ENCODE measurements at regions not wholly inside any gene's neighbourhood (a gene's known extent, or its start where the extent isn't known, plus 50 kb on each side); places are given as distances from the start of the nearest gene placed in this dataset.

- TF ChIP-seq CTCF (IDR thresholded peaks at IDR 0.05; ENCODE audit: insufficient read depth, low read length): no peak
- no peak for DNase-seq (ENCODE audit: low read depth)
- H3K4me3 ChIP-seq (ENCODE audit: low read depth, low read length): no peak overlapping the region
These were observed 50.3 kb upstream of the FNDC1 start for GRCh38 chr6:159118924-159119323.

- no peak for DNase-seq (ENCODE audit: low read depth)
- no peak for TF ChIP-seq CTCF (IDR thresholded peaks at IDR 0.05; ENCODE audit: insufficient read depth, low read length)
These were observed 51.6 kb upstream of the FNDC1 start for GRCh38 chr6:159117563-159117962.

DNA sequence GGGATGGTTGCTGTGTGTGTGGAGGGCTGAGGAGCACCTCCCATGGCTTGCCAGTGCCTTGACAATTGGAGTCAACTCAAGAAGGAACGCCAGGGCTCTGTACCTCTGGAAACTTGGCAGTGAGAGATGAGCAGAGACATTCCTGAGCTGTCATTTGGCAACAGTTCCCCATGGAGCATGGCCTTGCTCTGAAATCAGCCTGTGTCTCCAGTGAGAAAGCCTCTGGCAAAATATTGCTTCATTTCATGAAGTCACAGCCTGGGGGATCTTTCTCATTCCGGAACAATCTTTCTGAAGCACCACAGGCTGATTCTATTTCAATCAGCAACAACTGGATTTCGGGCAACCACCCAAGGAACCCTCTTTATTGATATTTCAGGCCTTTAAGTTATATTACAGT is 52.2 kb upstream of the FNDC1 start:
- peak; percentile 24 for DNase-seq (ENCODE audit: low read depth)
- H3K4me3 ChIP-seq (ENCODE audit: low read depth, low read length): no peak overlapping the region
- no peak for TF ChIP-seq CTCF (IDR thresholded peaks at IDR 0.05; ENCODE audit: insufficient read depth, low read length)

More at GRCh38 chr6:159117563-159117962, 51.6 kb upstream of the FNDC1 start:
- H3K4me3 ChIP-seq (ENCODE audit: low read depth, low read length): no peak overlapping the region

- no peak for TF ChIP-seq CTCF (IDR thresholded peaks at IDR 0.05; ENCODE audit: insufficient read depth, low read length)
- H3K4me3 ChIP-seq (ENCODE audit: low read depth, low read length): no peak overlapping the region
- no peak for DNase-seq (ENCODE audit: low read depth)
These were observed 52.9 kb upstream of the FNDC1 start for GRCh38 chr6:159116343-159116742.

DNA sequence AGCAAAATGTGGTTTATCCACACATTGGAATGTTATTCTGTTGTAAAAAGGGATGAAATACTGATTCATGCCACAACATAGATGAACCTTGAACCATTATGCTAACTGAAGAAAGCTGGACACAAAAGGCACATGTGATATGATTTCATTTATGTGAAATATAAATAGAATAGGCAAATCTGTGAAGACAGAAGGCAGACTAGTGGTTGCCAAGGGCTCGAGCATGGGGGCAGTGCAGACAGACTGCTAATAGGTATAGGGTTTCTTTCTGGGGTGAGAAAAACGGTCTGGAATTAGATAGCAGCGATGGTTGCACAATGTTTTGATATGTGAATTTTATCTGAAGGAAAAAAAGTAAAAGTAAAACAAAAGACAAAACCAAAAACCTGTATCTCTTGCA is 54.6 kb upstream of the FNDC1 start:
- no peak for DNase-seq (ENCODE audit: low read depth)
- no peak for TF ChIP-seq CTCF (IDR thresholded peaks at IDR 0.05; ENCODE audit: insufficient read depth, low read length)
- H3K4me3 ChIP-seq (ENCODE audit: low read depth, low read length): no peak overlapping the region

DNA sequence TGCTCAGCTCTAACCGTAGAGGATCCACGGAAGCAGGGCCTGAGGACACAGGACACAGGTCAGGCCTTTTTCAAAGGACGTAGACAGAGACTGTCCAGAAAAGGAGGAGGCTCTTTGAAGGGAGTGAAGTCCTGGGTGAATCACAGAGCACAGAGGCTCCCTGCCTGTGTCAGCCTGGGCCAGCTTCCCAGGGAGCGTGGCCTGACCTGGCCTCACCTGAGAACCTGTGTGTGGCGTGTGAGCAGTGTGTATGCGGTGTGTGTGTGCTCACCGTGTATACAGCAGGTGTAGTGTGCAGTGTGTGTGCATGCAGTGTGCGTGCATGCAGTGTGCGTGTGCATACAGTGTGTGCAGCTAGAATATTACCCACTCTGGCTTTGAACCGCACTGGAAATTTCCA is 56.0 kb upstream of the FNDC1 start:
- no peak overlapping the region for H3K4me3 ChIP-seq (ENCODE audit: low read depth, low read length)
- no peak for DNase-seq (ENCODE audit: low read depth)
- TF ChIP-seq CTCF (IDR thresholded peaks at IDR 0.05; ENCODE audit: insufficient read depth, low read length): no peak

GRCh38 chr6:159112714-159113113 is 56.5 kb upstream of the FNDC1 start:
- no peak for DNase-seq (ENCODE audit: low read depth)
- no peak overlapping the region for H3K4me3 ChIP-seq (ENCODE audit: low read depth, low read length)
- TF ChIP-seq CTCF (IDR thresholded peaks at IDR 0.05; ENCODE audit: insufficient read depth, low read length): no peak

Data from fibroblast of the aortic adventitia (primary cell).